ENCODE measurements at regions not wholly inside any gene's neighbourhood (a gene's known extent, or its start where the extent isn't known, plus 50 kb on each side); places are given as distances from the start of the nearest gene placed in this dataset.

DNA sequence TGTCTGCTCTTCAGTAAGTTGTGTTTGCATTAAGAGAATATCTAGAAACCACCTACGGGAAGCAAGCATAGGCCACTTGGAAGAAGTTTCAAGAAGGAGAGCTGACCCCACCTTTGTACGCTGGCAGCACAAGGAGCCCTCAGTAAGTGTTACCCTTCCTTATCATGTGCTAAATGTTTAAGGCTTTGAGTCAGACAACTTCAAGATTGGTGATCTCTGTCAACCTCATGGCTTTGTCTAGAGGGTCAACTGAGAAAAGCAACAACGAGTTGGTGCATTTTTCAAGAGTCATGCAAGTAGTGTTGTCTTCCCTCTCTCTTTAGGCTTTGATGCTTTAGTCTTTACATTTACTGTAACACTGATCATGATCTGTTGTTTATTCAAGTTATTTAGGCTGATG, 53.2 kb upstream of the SPTLC3 start:
- TF ChIP-seq ARNTL (CRISPR knock-in tag; IDR thresholded peaks at IDR 0.05; ENCODE audit: borderline replicate concordance, low read depth) (no peak), ZFP3 (CRISPR knock-in tag; IDR thresholded peaks at IDR 0.05) (no peak), CSRNP3 (CRISPR knock-in tag; IDR thresholded peaks at IDR 0.05) (no peak), RARB (CRISPR knock-in tag; IDR thresholded peaks at IDR 0.05) (no peak), ESRRG (CRISPR knock-in tag; IDR thresholded peaks at IDR 0.05) (no peak)
- TF ChIP-seq, protein P1, sequence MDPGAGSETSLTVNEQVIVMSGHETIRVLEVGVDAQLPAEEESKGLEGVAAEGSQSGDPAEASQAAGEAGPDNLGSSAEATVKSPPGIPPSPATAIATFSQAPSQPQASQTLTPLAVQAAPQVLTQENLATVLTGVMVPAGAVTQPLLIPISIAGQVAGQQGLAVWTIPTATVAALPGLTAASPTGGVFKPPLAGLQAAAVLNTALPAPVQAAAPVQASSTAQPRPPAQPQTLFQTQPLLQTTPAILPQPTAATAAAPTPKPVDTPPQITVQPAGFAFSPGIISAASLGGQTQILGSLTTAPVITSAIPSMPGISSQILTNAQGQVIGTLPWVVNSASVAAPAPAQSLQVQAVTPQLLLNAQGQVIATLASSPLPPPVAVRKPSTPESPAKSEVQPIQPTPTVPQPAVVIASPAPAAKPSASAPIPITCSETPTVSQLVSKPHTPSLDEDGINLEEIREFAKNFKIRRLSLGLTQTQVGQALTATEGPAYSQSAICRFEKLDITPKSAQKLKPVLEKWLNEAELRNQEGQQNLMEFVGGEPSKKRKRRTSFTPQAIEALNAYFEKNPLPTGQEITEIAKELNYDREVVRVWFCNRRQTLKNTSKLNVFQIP (CRISPR knock-in tag; IDR thresholded peaks at IDR 0.05; ENCODE audit: borderline replicate concordance, low read depth) = no peak
